ENCODE measurements at regions not wholly inside any gene's neighbourhood (a gene's known extent, or its start where the extent isn't known, plus 50 kb on each side); places are given as distances from the start of the nearest gene placed in this dataset.

DNA sequence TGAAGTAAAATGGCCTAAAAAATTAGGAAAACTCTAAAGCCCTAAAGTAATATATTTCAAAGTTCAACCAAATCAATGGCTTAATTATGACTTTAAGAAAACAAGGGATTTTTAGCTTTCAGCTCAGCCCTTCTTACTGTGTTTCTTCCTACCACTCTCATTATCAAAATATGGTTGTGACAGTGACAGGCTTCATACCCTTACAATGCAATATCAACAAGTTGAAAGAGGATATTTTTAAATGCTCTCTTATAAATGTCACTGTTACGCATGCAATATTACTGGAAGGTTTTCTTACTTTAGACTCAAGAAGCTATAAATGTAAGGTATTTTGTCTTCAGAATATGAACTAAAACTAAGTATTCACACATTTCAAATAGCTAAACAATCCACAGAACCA, 1225.7 kb upstream of the MIR17HG start:
- DNase-seq: no peak

DNA sequence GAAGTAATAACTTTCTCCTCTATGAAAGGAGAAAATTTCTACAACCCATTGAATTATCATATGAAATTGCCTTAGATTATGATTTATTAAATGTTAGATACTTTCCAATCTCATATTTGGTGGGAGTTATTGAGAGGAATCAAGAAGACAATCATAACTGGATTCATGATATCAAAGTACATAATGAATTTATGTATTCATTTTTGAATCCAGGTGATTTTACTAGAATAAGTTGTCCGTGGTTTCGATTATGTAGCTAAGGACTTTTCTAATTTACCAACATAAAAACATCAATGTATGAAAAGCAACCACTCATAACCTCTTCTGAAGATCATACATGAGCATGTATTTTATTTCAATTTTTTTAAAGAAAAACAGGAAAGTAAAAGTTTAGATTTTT, 1225.0 kb upstream of the MIR17HG start:
- DNase-seq: no peak

DNA sequence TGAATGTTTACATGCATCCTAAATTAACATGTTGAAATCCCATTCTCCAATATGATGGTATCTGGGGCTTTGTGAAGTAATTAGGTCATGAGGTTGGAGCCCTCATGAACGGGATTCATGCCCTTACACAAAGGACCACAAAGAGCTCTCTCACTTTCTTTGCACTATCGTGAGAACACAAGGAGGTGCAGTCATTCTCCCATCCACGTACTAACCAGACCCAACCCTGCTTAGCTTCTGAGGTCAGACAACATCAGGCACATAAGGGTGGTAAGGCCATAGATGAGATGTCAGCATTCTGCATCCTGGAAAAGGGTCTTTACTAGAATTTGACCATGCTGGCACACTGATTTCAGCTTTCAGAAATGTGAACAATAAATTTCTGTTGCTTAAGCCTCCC, 1211.9 kb upstream of the MIR17HG start:
- DNase-seq: no peak

DNA sequence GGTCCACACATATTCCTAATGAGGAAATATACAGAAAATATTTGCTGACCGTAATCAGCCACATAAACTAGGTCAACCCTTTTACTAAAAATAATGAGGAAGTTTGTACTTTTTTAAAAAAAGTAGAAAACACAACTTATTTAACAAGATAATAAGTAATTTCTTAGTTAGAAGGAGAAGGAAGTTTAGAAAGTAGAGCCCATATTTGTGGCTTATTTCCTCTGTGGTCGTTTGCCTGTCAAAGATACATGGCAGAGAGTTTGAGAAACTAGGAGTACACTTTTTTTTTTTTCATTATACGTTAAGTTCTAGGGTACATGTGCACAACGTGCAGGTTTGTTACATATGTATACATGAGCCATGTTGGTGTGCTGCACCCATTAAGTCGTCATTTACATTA, 1205.2 kb upstream of the MIR17HG start:
- no peak for DNase-seq

DNA sequence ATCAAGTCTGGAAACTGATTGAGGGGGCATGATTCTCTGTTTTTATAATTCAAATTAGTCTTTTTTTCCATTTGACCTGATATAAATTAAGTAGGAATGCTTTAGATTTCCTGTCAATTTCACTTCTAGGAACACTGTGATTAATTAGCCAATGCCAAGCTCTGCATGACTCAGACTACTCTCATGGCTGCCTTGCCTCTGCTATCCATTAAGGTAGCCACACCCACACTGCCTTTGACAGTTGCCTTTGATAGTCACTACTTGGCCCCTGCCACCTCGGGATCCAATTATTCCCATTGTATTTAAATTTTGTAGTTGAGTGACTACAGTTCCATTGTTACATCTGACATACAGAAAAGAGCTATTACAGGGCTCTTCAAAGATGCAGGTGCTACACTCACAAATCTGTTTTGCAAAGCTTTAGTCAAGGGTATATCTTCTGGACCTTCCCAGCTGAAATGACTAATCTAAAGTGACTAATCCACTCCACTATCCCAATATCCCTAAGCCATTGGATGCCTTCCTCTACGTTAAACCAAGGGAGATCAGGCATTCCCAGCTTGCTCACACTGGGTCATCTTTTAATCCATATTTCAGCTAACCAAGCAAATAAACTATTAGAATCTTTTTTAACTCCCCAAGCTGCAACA, 1193.1 kb upstream of the MIR17HG start:
- no peak for DNase-seq

DNA sequence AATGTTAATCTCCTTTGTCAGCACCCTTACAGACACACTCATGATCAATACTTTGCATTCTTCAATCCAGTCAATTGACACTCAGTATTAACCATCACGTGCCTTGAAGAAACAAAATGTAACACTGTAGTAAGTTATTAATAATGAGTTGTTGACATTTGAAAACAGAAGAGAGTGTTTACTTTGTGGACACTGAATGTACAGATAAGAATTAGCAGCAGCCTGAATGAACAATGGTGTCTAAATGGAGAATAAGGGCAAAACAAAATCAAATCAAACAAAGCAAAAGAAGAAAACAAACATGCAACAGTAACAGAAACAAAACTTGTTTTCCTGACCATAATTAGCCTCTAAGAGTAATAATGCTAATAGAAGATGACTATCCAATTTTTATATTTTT, 1191.1 kb upstream of the MIR17HG start:
- DNase-seq: no peak

DNA sequence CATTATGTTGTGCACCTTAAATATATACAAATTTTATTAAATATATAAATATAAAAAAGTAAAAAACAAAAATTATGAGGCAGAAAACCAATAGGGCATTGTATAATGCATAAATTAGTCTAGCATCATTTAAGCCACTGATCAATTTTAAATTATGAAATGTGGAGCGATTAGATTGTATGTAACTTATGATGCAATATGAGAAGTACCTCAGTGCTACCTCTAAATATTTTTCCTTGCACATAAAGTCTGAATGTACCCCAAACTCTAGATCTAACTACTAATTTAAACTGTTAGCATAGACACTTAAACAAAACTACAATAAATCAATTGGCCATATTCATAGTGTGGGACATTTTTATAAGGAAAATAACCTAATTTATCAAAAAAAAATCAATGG, 1178.5 kb upstream of the MIR17HG start:
- DNase-seq: no peak

DNA sequence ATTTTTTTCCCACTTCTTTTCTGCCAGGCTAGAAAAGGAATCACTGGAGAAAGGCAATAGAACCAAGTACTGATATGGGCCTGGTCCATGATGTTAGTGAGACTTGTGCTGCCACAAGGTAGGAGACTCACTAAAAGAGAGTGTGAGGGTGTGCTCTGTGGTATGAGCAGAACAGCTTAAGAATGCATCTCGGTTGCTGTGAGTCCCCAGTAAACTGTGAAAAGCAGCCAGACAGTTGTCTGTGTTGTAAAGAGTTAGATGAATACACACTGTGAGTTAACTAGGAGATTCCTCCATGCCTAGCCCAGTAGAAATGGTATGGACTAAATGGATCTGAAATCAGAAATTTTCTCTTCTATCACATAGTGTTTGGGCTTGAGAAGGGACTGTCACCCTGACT, 1177.3 kb upstream of the MIR17HG start:
- no peak for DNase-seq

DNA sequence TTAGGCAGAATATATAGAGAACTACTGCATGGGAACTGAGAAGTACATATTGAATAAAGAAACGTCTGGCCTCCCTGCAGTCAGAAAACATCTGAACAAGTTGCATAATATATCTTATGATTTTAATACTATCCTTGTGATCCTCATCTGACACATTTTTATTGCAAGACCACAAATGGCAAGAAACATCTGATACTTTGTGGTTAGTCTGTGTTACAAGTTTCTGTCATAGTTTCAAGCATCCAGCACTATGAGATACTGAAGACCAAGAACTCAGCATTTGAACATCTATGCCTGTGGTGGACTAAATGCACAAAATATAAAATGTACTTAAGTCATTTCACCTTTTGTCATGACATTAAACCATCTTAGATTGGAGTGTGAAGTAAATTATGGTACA, 1175.8 kb upstream of the MIR17HG start:
- no peak for DNase-seq

DNA sequence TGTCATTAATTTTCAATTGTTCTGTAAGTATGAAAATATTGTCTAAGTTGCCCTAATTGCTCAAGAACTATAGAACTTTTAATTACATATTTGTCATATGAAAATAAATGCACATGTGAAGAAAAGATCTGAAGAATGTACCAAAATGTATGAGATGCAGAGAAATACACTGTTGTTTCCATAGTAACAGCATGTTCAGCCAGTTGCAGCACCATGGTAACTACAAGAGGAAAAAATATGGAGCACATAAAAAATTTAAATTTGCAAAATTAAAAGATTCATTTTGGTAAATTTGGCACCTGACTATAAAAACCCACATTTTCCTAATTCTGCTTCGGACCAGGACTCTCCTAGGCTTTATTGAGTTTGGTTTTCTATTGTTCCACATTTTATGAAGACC, 1170.0 kb upstream of the MIR17HG start:
- no peak for DNase-seq

DNA sequence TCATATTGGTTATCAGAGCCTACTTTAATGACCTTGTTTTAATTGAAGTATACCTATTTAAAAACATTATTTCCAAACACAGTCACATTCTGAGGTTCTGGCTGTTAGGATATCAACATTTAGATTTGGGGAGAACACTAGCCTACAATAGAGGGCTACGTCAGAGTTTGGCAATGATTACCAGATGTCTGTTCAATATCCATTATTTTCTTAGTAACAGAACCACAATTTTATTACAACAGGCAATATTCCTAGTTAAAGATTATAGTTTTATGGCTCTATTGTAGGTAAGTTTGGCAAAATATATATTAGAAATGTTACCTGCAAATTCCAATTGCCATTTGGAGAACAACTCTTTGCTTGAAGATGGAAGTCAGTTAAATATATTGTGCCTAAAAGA, 1163.1 kb upstream of the MIR17HG start:
- no peak for DNase-seq

DNA sequence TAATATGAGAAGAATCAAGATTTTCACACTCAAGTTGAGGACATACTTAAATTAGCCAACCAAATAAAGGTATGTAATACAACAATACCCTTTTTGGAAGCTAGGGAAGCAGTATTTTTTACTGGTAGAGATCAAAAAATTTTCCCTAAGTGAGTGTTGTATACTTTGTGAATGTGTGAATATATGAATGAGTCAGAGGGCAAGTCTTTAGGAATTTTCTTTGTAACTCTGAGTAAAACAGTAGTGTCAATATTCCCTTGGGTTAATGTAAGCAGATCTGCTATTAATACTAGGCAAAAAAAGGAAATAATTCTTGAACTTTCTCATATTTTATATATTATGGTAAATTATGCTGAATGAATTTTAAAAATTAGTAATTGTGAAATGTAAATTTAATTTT, 1161.8 kb upstream of the MIR17HG start:
- DNase-seq: no peak

DNA sequence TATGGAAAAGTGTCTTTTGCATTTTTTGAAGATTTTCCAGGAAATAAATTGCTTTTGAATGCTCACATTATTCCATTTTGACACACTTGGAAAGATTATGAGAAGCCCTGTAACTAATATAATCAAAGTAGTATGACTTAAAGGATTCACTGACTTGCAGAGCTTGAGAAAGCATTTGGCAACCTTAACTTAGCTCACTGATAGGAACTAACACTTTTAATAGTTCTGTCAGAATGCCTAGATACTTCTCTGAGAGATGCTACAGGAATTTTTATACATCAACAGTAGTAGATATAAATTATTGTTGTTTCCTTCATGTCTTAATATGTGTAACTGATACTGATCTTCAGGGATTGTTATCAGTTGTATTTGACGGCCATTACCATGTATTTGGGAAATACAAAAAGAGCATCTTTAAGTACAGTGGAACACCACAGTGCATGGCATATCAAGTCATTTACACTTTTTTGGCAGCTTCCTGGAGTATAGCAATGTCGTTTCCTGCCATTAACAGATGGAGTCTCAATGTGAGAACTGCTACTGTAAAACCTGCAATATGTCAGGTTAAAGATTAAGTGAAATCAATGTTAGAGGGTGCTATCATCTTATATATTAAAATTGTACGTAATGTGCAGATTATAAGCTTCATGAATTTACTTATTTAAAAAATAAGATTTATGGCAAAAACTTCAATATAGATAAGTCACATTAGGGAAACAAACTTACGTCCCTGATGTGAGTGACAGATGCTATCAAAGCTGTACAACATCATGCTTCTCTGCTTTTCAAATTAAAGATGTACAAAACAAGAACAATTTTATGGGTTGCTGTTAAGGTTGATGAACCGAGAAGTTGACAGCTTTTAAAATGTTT, 1159.8 kb upstream of the MIR17HG start:
- no peak for DNase-seq

DNA sequence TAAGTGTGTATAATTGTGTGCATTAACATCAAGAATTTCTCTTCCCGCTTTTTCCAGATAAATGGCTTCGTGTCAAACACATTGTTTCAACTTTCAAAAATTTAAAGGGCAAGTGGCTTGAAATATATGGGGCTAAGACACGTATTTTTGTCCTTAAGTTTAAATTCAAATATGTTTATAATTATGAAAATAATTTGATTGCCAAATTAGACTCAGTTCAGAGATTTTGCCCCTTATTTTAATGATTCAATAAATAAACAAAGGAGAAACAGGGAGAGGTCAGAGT, 1159.2 kb upstream of the MIR17HG start:
- no peak for DNase-seq

DNA sequence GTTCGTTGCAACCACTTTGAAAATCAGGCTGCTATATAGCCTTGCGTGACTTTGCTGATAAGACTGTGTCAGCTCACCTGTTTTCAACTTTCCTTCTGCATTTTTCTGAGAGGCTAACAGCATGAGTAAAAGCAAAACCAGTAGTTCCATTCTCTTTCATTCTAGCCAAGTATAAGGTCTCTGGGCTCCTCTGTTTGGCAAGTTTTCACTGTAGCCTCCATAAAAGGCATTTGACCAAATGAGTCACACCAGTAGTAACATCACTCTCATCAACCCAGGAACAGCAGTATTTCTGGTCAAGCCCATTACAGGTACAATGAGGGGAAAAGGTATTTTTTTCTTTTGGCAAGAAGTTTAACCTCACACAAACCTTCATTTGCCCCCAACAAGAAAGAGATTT, 1149.8 kb upstream of the MIR17HG start:
- no peak for DNase-seq

DNA sequence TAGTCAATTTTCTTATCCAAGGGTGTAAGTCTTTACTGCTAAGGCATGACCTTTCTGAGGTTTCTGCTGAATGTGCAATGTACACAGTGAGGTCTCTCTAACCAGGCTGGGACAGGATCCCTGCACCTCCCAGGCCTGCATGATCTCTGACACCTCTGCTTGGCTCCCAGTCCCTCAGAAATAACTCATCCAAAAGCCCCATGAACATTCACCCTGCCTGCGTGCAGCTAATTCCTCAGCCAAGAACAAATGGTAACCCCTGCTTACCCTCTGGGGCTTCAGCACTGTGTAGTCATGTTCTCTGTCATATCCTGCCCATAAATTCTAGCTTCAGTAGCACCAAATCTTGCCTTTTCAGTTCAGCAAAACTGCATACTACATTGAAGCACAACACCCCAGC, 1146.3 kb upstream of the MIR17HG start:
- DNase-seq: no peak

DNA sequence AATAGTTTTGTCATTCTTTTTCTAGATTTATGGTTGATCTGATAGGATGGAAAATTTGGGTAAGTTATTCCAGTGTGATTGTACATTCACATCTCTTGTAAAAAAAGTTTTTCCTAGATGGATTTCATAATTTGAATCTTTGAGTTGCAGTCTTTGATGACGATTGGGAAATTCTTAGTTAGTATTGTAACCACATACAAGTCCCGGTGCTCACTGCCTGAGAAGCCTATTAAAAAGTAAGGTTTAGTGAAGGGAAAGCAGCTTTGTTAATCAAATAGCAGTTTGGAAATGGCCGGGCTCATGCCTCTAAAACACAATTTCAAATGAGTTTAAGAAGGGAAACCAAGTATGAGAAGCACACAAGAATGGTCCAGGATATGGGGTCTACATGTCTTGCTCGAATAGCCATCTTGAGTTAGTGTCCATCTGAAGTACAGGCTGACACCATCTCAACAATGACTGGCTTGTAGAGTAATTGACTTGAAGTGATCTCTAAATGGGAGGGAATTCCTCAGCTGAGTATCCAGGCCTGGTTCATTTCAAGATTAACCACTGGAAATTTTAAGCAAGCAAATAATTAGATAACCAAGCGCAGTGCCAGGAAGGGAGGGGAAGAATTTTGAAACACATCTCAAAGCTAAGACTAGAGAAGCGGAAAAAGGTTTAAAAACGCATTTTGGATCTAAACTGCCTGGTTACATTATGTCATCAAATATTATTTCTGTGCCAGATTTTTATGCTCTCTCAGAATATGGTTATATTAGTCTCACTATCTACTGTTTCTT, 1145.6 kb upstream of the MIR17HG start:
- no peak for DNase-seq

DNA sequence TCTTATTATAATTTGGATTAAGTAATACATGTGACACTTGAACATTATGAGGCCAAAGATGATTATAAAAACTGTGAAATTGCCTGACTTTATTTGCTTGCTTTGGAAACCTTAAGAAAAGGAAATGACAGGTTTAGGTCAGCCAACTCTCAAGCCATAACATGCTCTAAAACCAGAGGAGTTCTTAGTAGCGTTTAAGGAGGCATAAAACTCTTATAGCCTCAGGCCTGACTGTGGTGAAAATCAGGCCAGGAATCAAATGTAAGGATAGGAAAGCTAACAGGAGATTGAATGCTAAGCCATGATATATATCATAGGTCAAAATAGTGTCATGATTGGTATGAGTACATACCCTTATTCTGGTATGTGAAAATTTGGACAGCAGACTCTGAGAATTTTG, 1142.4 kb upstream of the MIR17HG start:
- DNase-seq: no peak

DNA sequence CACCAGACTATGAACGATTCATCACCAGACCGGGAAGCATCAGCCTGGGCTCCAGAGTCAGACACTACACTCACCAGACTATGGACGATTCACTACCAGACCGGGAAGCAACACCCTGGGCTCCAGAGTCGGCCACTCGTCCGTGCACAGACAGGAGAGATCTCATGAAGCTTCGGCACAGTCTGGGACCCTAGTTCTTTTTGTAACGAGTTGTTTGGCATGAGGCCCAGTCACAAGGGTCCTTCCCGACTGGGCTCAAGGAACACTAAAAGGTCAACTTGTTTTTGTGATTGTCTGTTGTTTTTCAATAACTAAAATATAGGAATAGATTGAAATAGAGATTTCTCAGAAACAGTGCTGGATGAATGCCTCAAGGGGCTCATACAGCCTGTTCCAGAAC, 1141.6 kb upstream of the MIR17HG start:
- DNase-seq: no peak

DNA sequence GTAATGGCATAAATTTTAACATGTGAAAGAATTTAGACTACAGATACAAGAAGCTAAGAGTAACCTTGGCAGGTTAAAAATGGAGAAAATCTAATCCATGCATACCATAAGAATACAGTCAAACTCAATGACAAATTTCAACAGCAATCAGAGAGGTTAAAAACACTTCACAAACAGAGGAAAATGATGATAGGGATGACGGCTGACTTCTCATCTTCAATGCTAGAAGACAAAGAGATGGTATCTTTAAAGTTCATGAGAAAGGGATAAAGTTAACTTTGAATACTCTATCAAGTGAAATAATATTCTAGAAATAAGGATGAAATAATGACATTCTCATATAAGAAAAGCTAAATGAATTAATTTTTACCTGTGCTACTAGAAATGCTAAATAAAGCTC, 1130.2 kb upstream of the MIR17HG start:
- DNase-seq: no peak

DNA sequence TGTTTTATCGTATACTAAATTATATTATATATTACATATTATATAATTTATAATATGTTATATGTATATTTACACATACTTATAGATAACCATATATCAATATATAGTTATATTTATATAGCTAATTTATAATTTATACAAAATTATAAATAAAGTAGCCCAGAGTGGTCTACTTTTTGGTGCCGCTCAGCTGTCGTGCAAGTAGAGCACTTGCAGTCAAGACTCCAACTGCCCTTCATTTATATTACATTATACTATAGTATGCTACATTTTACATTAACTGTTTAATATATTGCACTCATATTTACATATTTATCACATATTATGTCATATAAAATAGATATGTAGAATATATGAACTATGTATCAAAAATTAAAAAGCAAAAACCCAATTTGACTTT, 1124.7 kb upstream of the MIR17HG start:
- DNase-seq: no peak

DNA sequence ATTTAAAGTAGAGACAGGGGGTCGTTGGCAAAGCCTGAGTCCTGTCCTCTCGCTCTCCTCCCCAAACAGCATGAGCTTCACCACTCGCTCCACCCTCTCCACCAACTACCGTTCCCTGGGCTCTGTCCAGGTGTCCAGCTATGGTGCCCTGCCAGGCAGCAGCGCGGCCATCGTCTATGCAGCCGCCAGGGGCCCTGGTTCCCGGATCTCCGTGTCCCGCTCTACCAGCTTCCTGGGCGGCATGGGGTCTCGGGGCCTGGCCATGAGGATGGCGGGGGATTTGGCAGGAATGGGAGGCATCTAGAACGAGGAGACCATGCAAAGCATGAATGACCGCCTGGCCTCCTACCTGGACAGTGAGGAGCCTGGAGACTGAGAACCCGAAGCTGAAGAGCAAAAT, 1117.2 kb upstream of the MIR17HG start:
- DNase-seq: no peak

DNA sequence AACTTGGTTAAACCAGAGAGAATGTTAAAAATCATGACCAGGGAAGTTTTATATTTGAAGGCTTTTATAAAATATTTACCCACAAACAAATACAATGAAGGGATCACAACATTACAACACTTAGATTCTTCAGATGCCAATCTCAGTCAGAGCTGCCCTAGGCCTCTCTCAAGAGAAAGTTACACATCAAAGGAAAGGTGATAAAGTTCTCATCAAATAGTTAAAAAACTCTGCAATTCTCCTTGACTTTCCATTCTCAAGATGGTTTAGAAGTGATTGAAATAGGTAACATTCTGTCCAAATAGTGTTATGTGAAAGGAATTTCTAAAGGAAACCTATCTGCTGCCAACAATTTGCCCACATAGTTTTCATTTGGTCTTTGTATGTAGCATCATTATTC, 1115.2 kb upstream of the MIR17HG start:
- no peak for DNase-seq
